Hepatocyte (in vitro differentiated cells): ENCODE measurements at regions not wholly inside any gene's neighbourhood (a gene's known extent, or its start where the extent isn't known, plus 50 kb on each side); places are given as distances from the start of the nearest gene placed in this dataset.

Source experiments
- DNase-seq: peaks from one replicate; pipeline ENCODE4 v3.0.0-alpha.2; 2016; ENCODE audit warnings: low spot score
- H2AFZ ChIP-seq: fragments of 200-600 bp; sonication (generic); 2 replicates; pipeline ENCODE4 v1.6.0; 2016; ENCODE audit warnings: antibody characterized with exemption, mild to moderate bottlenecking
- H3K27ac ChIP-seq: fragments of 200-600 bp; sonication (generic); 2 replicates; pipeline ENCODE4 v1.5.1; 2016; ENCODE audit warnings: mild to moderate bottlenecking
- H3K27me3 ChIP-seq: fragments of 200-600 bp; sonication (generic); 2 replicates; pipeline ENCODE4 v1.6.1; 2016
- H3K36me3 ChIP-seq: fragments of 200-600 bp; sonication (generic); replicated peaks from 2 replicates; pipeline ENCODE4 v1.5.1; 2016; ENCODE audit warnings: low read depth; ENCODE audit not compliant: insufficient read depth
- H3K4me1 ChIP-seq: fragments of 200-600 bp; sonication (generic); 2 replicates; pipeline ENCODE4 v1.5.1; 2016; ENCODE audit warnings: mild to moderate bottlenecking, moderate library complexity; ENCODE audit not compliant: insufficient read depth
- H3K4me2 ChIP-seq: fragments of 200-600 bp; sonication (generic); 2 replicates; pipeline ENCODE4 v1.6.0; 2016
- H3K4me3 ChIP-seq: fragments of 200-600 bp; sonication (generic); 2 replicates; pipeline ENCODE4 v1.5.1; 2016; ENCODE audit warnings: mild to moderate bottlenecking
- H3K79me2 ChIP-seq: fragments of 200-600 bp; sonication (generic); 2 replicates; pipeline ENCODE4 v1.6.0; 2017; ENCODE audit warnings: mild to moderate bottlenecking
- H3K9me2 ChIP-seq: fragments of 200-600 bp; sonication (generic); replicated peaks from 2 replicates; pipeline ENCODE4 v1.6.0; 2017; ENCODE audit warnings: mild to moderate bottlenecking; ENCODE audit not compliant: insufficient read depth
- H3K9me3 ChIP-seq: fragments of 200-600 bp; sonication (generic); 2 replicates; pipeline ENCODE4 v1.5.1; 2016; ENCODE audit warnings: low read depth, mild to moderate bottlenecking
- H4K20me1 ChIP-seq: fragments of 200-600 bp; sonication (generic); 2 replicates; pipeline ENCODE4 v1.6.0; 2016; ENCODE audit warnings: mild to moderate bottlenecking; ENCODE audit not compliant: insufficient read depth, poor library complexity, severe bottlenecking
- EZH2 ChIP-seq: fragments of 200-600 bp; sonication (generic); IDR thresholded peaks from 2 replicates; pipeline ENCODE4 v1.6.1; 2016; ENCODE audit warnings: antibody characterized with exemption, mild to moderate bottlenecking, borderline replicate concordance
- EZH2phosphoT487 ChIP-seq: fragments of 200-600 bp; sonication (generic); IDR thresholded peaks from one replicate; pipeline ENCODE4 v1.6.1; 2018; ENCODE audit warnings: antibody characterized with exemption, mild to moderate bottlenecking, low read depth, moderate library complexity; ENCODE audit not compliant: unreplicated experiment, severe bottlenecking
- WGBS: methylation state at CpG from one replicate; pipeline ENCODE4 v1.1.6; 2016; ENCODE audit warnings: low lambda C conversion rate; ENCODE audit errors: missing lambda C conversion rate; 5-methylcytosine and 5-hydroxymethylcytosine counted together
- TF ChIP-seq, protein P1 (sequence below): fragments of 200-600 bp; sonication (generic); IDR thresholded peaks from 2 replicates; pipeline ENCODE4 v1.5.1; 2016; ENCODE audit warnings: antibody characterized with exemption, mild to moderate bottlenecking; ENCODE audit not compliant: poor library complexity

DNA sequence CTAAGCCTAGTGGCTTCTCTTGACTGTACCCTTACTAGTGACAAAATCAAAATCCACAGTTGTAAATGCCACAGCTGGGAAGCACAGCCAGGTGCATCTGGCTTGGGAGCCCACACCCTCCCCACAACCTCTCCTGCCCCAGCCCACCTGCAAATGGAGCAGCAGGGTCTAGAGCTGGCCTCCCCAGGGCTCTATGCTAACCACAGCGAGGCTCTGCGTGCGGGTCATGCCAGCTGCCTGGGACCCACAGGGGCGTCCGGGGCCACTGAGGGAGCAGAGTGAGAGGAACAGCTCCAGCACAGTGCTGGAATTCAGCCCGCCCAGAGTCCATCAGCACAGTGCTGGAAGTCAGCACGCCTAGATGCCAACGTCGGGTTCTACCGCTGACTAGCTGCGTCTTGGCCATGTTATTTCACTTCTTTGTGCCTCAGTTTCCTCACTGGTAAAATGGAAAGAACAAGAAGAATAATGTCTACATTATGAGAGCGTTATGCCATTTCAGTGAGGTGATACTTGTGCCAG lies 109.1 kb upstream of the ID2 start:
- peak overlapping the region; percentile 91 for H3K27ac ChIP-seq
- no peaks in the 10 kb centered on the region for H3K36me3 ChIP-seq
- no peak for TF ChIP-seq EZH2phosphoT487
- TF ChIP-seq, protein P1, sequence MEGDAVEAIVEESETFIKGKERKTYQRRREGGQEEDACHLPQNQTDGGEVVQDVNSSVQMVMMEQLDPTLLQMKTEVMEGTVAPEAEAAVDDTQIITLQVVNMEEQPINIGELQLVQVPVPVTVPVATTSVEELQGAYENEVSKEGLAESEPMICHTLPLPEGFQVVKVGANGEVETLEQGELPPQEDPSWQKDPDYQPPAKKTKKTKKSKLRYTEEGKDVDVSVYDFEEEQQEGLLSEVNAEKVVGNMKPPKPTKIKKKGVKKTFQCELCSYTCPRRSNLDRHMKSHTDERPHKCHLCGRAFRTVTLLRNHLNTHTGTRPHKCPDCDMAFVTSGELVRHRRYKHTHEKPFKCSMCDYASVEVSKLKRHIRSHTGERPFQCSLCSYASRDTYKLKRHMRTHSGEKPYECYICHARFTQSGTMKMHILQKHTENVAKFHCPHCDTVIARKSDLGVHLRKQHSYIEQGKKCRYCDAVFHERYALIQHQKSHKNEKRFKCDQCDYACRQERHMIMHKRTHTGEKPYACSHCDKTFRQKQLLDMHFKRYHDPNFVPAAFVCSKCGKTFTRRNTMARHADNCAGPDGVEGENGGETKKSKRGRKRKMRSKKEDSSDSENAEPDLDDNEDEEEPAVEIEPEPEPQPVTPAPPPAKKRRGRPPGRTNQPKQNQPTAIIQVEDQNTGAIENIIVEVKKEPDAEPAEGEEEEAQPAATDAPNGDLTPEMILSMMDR, result no peak
- TF ChIP-seq EZH2, result no peak
- no peak for DNase-seq
- no peaks in the 10 kb centered on the region for H4K20me1 ChIP-seq
- WGBS, result 93% methylated on average over 12 of the region's 12 CpGs
- H3K4me2 ChIP-seq, result no peak overlapping the region
- no peaks in the 10 kb centered on the region for H3K27me3 ChIP-seq
- H2AFZ ChIP-seq, result no peak overlapping the region
- H3K4me1 ChIP-seq, result peaks cover 35% of the 10 kb centered on the region
- H3K79me2 ChIP-seq, result no peaks in the 10 kb centered on the region
- H3K4me3 ChIP-seq, result no peak overlapping the region
- H3K9me2 ChIP-seq, result no peaks in the 10 kb centered on the region
- H3K9me3 ChIP-seq, result no peaks in the 10 kb centered on the region

DNA sequence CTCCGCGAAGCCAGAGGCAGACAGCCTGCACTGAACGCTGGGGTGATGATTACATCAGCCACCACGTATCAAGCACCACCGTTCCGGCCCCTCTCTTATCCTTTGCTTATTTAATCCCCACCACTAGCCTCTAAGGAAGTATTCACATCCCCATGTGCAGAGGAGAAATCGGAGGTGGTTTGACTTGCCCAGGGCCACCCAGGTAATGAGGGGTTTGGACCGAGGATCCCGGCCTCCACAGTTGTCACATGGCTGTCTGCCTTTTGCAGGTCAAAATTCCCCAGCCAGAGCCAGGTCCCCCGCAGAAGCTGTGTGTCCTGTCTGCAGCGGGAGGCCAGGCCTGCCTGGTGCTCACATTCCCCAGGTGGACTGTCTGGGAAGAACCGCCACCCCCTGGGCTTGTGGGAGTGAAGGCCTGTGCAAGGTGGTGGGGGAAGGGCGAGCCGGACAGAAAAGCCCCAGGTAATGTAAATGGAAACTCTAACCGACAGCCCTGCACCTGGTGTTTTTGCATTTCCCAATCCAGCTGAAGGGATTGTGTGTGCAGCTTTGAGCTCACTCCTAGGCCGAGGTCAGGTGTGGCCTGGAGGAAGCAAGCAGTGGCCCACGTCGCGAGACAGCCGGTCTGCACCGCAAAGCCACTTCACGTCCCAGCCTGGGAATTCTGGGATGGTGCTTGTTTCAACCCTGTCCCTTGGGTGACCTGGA lies 108.5 kb upstream of the ID2 start:
- DNase-seq, result peak; percentile 69
- no peaks in the 10 kb centered on the region for H3K27me3 ChIP-seq
- no peak overlapping the region for H2AFZ ChIP-seq
- no peaks in the 10 kb centered on the region for H3K36me3 ChIP-seq
- no peak overlapping the region for H3K4me2 ChIP-seq
- no peaks in the 10 kb centered on the region for H3K9me3 ChIP-seq
- no peak for TF ChIP-seq EZH2
- H3K27ac ChIP-seq, result peak overlapping the region; percentile 91
- WGBS, result 64% methylated on average over 22 of the region's 22 CpGs
- no peaks in the 10 kb centered on the region for H4K20me1 ChIP-seq
- H3K4me3 ChIP-seq, result no peak overlapping the region
- no peaks in the 10 kb centered on the region for H3K9me2 ChIP-seq
- H3K4me1 ChIP-seq, result peaks cover 35% of the 10 kb centered on the region
- no peaks in the 10 kb centered on the region for H3K79me2 ChIP-seq

DNA sequence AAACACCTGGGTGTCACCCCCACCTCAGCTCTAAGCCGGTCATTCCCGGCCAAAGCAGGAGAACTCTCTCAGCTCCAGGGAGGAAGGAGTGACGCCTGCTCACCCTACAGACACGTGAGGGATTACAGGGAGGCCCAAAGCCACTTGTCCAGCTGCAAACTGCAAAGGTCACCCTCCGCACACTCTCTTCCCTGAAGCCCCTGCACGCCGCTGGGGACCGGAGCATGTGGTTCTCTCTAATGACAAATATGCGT lies 108.0 kb upstream of the ID2 start:
- H3K4me1 ChIP-seq, result peaks cover 35% of the 10 kb centered on the region
- no peaks in the 10 kb centered on the region for H4K20me1 ChIP-seq
- no peak for DNase-seq
- H3K27me3 ChIP-seq, result no peaks in the 10 kb centered on the region
- H3K4me3 ChIP-seq, result no peak overlapping the region
- no peaks in the 10 kb centered on the region for H3K9me3 ChIP-seq
- H3K36me3 ChIP-seq, result no peaks in the 10 kb centered on the region
- TF ChIP-seq EZH2, result no peak
- TF ChIP-seq, protein P1, result no peak
- no peak for TF ChIP-seq EZH2phosphoT487
- no peaks in the 10 kb centered on the region for H3K79me2 ChIP-seq
- peak overlapping the region; percentile 91 for H3K27ac ChIP-seq
- no peak overlapping the region for H3K4me2 ChIP-seq
- H2AFZ ChIP-seq, result no peak overlapping the region
- WGBS, result 80% methylated on average over 9 of the region's 9 CpGs
- no peaks in the 10 kb centered on the region for H3K9me2 ChIP-seq

DNA sequence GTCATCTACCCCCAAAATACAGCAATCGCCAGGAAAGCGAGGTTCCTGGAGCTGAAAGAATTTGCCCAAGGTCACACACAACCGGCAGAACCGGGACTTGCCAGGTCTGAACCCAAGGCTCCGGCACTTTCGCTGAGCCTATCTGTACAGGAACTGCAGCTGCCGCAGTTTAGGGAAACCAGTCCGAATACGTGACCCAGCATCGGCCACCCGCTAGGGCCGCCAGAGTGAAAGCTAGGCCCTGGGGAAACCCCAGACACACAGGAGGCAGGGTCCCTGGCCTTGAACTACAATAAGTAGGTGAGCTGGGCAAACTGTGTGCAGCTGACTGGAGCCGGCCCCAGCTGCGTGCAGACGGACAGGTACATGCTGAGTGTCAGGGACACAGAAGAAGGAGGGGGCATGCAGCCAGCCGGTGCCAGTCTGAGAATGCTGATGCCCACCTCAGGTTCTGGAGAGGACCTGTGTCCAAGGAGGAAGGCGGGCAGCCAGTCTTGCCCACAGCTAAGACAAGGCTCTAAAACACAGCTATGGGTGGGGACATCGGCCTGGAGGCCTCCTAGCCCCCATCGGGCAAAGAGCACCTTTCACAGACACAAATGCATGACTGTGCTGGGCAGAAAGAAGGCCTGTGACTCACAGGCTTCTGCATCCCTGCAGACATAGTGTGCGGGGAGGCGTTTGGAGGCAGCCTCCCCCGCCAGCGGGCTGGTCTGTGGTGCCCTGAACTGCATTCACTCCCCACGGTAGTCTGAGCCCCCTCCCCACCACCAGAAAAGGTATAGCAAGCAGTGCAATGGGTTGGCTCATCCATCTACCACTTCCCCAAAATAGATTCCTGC lies 107.4 kb upstream of the ID2 start:
- peak; percentile 66 for DNase-seq
- TF ChIP-seq EZH2phosphoT487, result no peak
- TF ChIP-seq, protein P1, result no peak
- no peak for TF ChIP-seq EZH2
- 81% methylated on average over 24 of the region's 24 CpGs for WGBS
- Histone ChIP-seq H3K4me1 (peaks cover 35% of the 10 kb centered on the region), H3K36me3 (no peaks in the 10 kb centered on the region), H2AFZ (no peak overlapping the region), H3K27ac (peak overlapping the region; percentile 91), H3K9me2 (no peaks in the 10 kb centered on the region), H3K9me3 (no peaks in the 10 kb centered on the region), H3K4me2 (no peak overlapping the region), H3K79me2 (no peaks in the 10 kb centered on the region), H4K20me1 (no peaks in the 10 kb centered on the region), H3K27me3 (no peaks in the 10 kb centered on the region), H3K4me3 (no peak overlapping the region)
